Lower lobe of right lung (tissue), 2 donors: ENCODE measurements at regions not wholly inside any gene's neighbourhood (a gene's known extent, or its start where the extent isn't known, plus 50 kb on each side); places are given as distances from the start of the nearest gene placed in this dataset.

Experiments used
- ATAC-seq, 2 donors: fragments of 200-7000 bp; cut with Tn5 transposase; one replicate each; pipeline ENCODE4 v1.9.1; 2020 to 2022; ENCODE audit warnings: mild to moderate bottlenecking in 2 of 2, moderate library complexity in 2 of 2
- DNase-seq: peaks from one replicate; pipeline ENCODE4 v3.0.0-alpha.2; 2020
- H3K27ac ChIP-seq: fragments of 200-600 bp; one replicate; pipeline ENCODE4 v1.8.0; 2022
- H3K27me3 ChIP-seq: fragments of 200-600 bp; one replicate; pipeline ENCODE4 v1.8.0; 2022; ENCODE audit warnings: low read depth
- H3K36me3 ChIP-seq: fragments of 200-600 bp; one replicate; pipeline ENCODE4 v1.8.0; 2022; ENCODE audit warnings: mild to moderate bottlenecking
- H3K4me1 ChIP-seq: fragments of 200-600 bp; one replicate; pipeline ENCODE4 v1.8.0; 2022
- H3K4me3 ChIP-seq: fragments of 200-600 bp; one replicate; pipeline ENCODE4 v1.8.0; 2022; ENCODE audit warnings: mild to moderate bottlenecking
- H3K9me3 ChIP-seq: fragments of 200-600 bp; one replicate; pipeline ENCODE4 v1.8.0; 2022
- CTCF ChIP-seq: fragments of 200-600 bp; IDR thresholded peaks from one replicate; pipeline ENCODE4 v1.8.0; 2022; ENCODE audit warnings: antibody characterized with exemption, mild to moderate bottlenecking
- intact Hi-C: fragments of 100-400 bp; cut with DNase I; formaldehyde crosslinking; loops from one replicate; pipeline ENCODE4 v1.11.0; 2022
- donor health status: DM: no; HTN: yes; CAD: no; lungs with severe emphysema.

- no peaks in the 10 kb centered on the region for H3K9me3 ChIP-seq
- no peaks in the 10 kb centered on the region for H3K27me3 ChIP-seq
- H3K4me1 ChIP-seq, result no peaks in the 10 kb centered on the region
- ATAC-seq (no peak), DNase-seq (no peak)
- intact Hi-C loops, result no loop called here
- H3K4me3 ChIP-seq, result no peak overlapping the region
- TF ChIP-seq CTCF, result no peak
- H3K27ac ChIP-seq, result no peak overlapping the region
- no peaks in the 10 kb centered on the region for H3K36me3 ChIP-seq
Observed at GRCh38 chr9:103816146-103816545, 278.0 kb upstream of the SMC2 start.

GRCh38 chr9:103819936-103820335, 274.2 kb upstream of the SMC2 start:
- H3K4me1 ChIP-seq, result no peaks in the 10 kb centered on the region
- no peak overlapping the region for H3K4me3 ChIP-seq
- TF ChIP-seq CTCF, result no peak
- no peaks in the 10 kb centered on the region for H3K36me3 ChIP-seq
- H3K27ac ChIP-seq, result no peak overlapping the region
- no peaks in the 10 kb centered on the region for H3K27me3 ChIP-seq
- no peaks in the 10 kb centered on the region for H3K9me3 ChIP-seq
- ATAC-seq (no peak), DNase-seq (no peak)
- intact Hi-C loops, result no loop called here

- Histone ChIP-seq H3K4me1 (no peaks in the 10 kb centered on the region), H3K4me3 (no peak overlapping the region), H3K36me3 (no peaks in the 10 kb centered on the region), H3K27ac (no peak overlapping the region), H3K27me3 (no peaks in the 10 kb centered on the region), H3K9me3 (no peaks in the 10 kb centered on the region)
- no peak for TF ChIP-seq CTCF
- no peak for ATAC-seq
- DNase-seq, result no peak
- intact Hi-C loops, result no loop called here
Observed at GRCh38 chr9:103821115-103821514, 273.0 kb upstream of the SMC2 start.

- no peak for ATAC-seq
- Histone ChIP-seq H3K36me3 (no peaks in the 10 kb centered on the region), H3K9me3 (no peaks in the 10 kb centered on the region), H3K27ac (no peak overlapping the region), H3K27me3 (no peaks in the 10 kb centered on the region), H3K4me1 (no peaks in the 10 kb centered on the region), H3K4me3 (no peak overlapping the region)
- intact Hi-C loops, result no loop called here
- TF ChIP-seq CTCF, result no peak
- DNase-seq, result no peak
Observed at GRCh38 chr9:103837940-103838339, 256.2 kb upstream of the SMC2 start.

GRCh38 chr9:103839197-103839596, 254.9 kb upstream of the SMC2 start:
- Histone ChIP-seq H3K36me3 (no peaks in the 10 kb centered on the region), H3K27ac (no peak overlapping the region), H3K9me3 (no peaks in the 10 kb centered on the region), H3K4me3 (no peak overlapping the region), H3K27me3 (no peaks in the 10 kb centered on the region), H3K4me1 (no peaks in the 10 kb centered on the region)
- TF ChIP-seq CTCF, result no peak
- ATAC-seq, result no peak
- intact Hi-C loops, result no loop called here
- DNase-seq, result no peak

- H3K4me1 ChIP-seq, result no peaks in the 10 kb centered on the region
- H3K27ac ChIP-seq, result no peak overlapping the region
- no peaks in the 10 kb centered on the region for H3K27me3 ChIP-seq
- H3K9me3 ChIP-seq, result no peaks in the 10 kb centered on the region
- no peak for ATAC-seq
- DNase-seq, result no peak
- TF ChIP-seq CTCF, result no peak
- H3K4me3 ChIP-seq, result no peak overlapping the region
- intact Hi-C loops, result no loop called here
- H3K36me3 ChIP-seq, result no peaks in the 10 kb centered on the region
Observed at GRCh38 chr9:103867886-103868285, 226.2 kb upstream of the SMC2 start.
